DND-41 (cell line): ENCODE measurements at regions not wholly inside any gene's neighbourhood (a gene's known extent, or its start where the extent isn't known, plus 50 kb on each side); places are given as distances from the start of the nearest gene placed in this dataset.

Experiments used
- ATAC-seq: fragments of 200-7000 bp; cut with Tn5 transposase; 3 replicates; pipeline ENCODE4 v1.9.1; 2021; ENCODE audit warnings: low read depth; ENCODE audit not compliant: insufficient read depth
- DNase-seq: peaks from one replicate; pipeline ENCODE4 v3.0.0-alpha.2; 2020
- H2AFZ ChIP-seq: 2 replicates; pipeline ENCODE4 v1.6.0; 2012; ENCODE audit warnings: low read depth, low read length
- H3K27ac ChIP-seq: 2 replicates; pipeline ENCODE4 v1.5.1; 2012; ENCODE audit warnings: low read length, inconsistent platforms
- H3K27me3 ChIP-seq: fragments of 200-600 bp; sonication (generic); 2 replicates; pipeline ENCODE4 v1.6.0; 2012; ENCODE audit warnings: low read length, mild to moderate bottlenecking, inconsistent platforms; ENCODE audit not compliant: insufficient read depth, poor library complexity
- H3K36me3 ChIP-seq: 2 replicates; pipeline ENCODE4 v1.5.1; 2012; ENCODE audit warnings: low read length, inconsistent platforms; ENCODE audit not compliant: insufficient read depth
- H3K4me1 ChIP-seq: 2 replicates; pipeline ENCODE4 v1.5.1; 2012; ENCODE audit warnings: mild to moderate bottlenecking, low read length; ENCODE audit not compliant: insufficient read depth
- H3K4me2 ChIP-seq: 2 replicates; pipeline ENCODE4 v1.6.0; 2012; ENCODE audit warnings: mild to moderate bottlenecking, moderate library complexity, low read length, inconsistent platforms; ENCODE audit not compliant: insufficient read depth
- H3K4me3 ChIP-seq, 2 experiments: fragments of 200-600 bp in 1 of 2; shearing (Covaris generic) in 1 of 2; 2 replicates each; pipeline ENCODE4 v1.5.1; 2012 to 2016; ENCODE audit warnings: inconsistent platforms in 2 of 2, low read length in 2 of 2, mild to moderate bottlenecking in 2 of 2, low read depth in 1 of 2, moderate library complexity in 1 of 2
- H3K79me2 ChIP-seq: 2 replicates; pipeline ENCODE4 v1.6.0; 2012; ENCODE audit warnings: low read length, inconsistent platforms; ENCODE audit not compliant: insufficient read depth
- H3K9ac ChIP-seq: 2 replicates; pipeline ENCODE4 v1.6.0; 2012; ENCODE audit warnings: low read depth, mild to moderate bottlenecking, inconsistent platforms, low read length, moderate library complexity
- H3K9me3 ChIP-seq: 2 replicates; pipeline ENCODE4 v1.5.1; 2012; ENCODE audit warnings: low read length, moderate library complexity, mild to moderate bottlenecking, inconsistent platforms; ENCODE audit not compliant: insufficient read depth, severe bottlenecking
- H4K20me1 ChIP-seq: 2 replicates; pipeline ENCODE4 v1.6.0; 2012; ENCODE audit warnings: low read length; ENCODE audit not compliant: insufficient read depth
- CTCF ChIP-seq: IDR thresholded peaks from 2 replicates; pipeline ENCODE4 v1.5.1; 2012; ENCODE audit warnings: borderline replicate concordance, low read length, moderate library complexity, mild to moderate bottlenecking; ENCODE audit not compliant: poor library complexity, severe bottlenecking; ENCODE audit errors: extremely low read depth
- EZH2 ChIP-seq: IDR thresholded peaks from 3 replicates; pipeline ENCODE4 v1.6.1; 2012; ENCODE audit warnings: borderline replicate concordance, low read depth, mild to moderate bottlenecking, moderate library complexity, low read length, inconsistent platforms; ENCODE audit not compliant: severe bottlenecking

- H3K4me2 ChIP-seq: no peak overlapping the region
- no peak for TF ChIP-seq EZH2
- TF ChIP-seq CTCF: no peak
- no peaks in the 10 kb centered on the region for H3K79me2 ChIP-seq
- H3K27ac ChIP-seq: no peak overlapping the region
- H3K4me3 ChIP-seq: no peak overlapping the region
- DNase-seq (no peak), ATAC-seq (no peak)
- H3K9me3 ChIP-seq: no peaks in the 10 kb centered on the region
- no peaks in the 10 kb centered on the region for H3K4me1 ChIP-seq
- H4K20me1 ChIP-seq: no peaks in the 10 kb centered on the region
- H3K27me3 ChIP-seq: no peaks in the 10 kb centered on the region
- H3K9ac ChIP-seq: no peak overlapping the region
- H2AFZ ChIP-seq: no peak overlapping the region
- H3K36me3 ChIP-seq: no peaks in the 10 kb centered on the region
Observed at GRCh38 chr12:129973236-129973961, 69.6 kb upstream of the TMEM132D start.

DNA sequence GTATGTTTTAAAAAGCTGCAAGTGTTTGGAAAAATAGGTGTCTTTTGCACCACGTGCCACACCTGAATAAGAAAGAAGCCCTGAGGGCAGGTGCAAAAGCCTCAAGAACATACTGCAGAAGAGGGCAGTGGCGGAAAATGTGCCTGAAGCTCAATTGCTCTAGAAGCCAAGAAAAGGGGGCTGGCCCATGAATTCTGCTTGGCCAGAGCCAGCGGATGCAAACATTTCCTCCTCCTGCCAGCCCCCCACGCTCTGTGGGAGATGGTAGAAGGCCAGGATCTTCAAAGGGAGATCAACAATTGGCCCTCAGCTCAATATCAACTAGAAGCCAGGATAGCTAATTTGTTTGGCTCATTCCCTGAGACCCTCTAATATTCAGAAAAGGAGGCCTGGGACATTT, 80.3 kb upstream of the TMEM132D start:
- H2AFZ ChIP-seq: no peak overlapping the region
- H4K20me1 ChIP-seq: no peaks in the 10 kb centered on the region
- no peaks in the 10 kb centered on the region for H3K9me3 ChIP-seq
- no peak overlapping the region for H3K9ac ChIP-seq
- H3K79me2 ChIP-seq: no peaks in the 10 kb centered on the region
- TF ChIP-seq EZH2 (no peak), CTCF (no peak)
- H3K4me1 ChIP-seq: no peaks in the 10 kb centered on the region
- no peaks in the 10 kb centered on the region for H3K36me3 ChIP-seq
- H3K27ac ChIP-seq: no peak overlapping the region
- no peak overlapping the region for H3K4me2 ChIP-seq
- no peaks in the 10 kb centered on the region for H3K27me3 ChIP-seq
- ATAC-seq: no peak
- no peak overlapping the region for H3K4me3 ChIP-seq
- DNase-seq: no peak

DNA sequence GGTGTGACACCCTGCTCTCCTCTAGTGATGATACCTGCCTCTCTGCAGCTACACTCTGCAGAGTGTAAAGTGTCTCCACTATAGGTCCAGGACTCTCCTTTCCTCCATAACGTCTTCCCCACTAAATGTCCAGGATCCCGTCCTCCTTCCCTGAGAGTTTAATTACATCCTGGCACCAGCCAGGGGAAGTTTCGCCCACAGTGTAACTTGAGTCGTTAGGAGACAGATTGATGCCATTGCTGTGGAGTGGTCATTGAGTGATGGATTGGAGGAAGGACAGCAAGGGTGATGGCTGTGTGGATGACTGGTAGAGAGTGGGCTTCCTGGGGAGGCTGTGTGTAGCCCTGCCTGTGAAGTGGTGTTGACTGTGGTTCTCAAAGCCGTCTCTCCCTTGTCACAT, 84.0 kb upstream of the TMEM132D start:
- Histone ChIP-seq H3K27me3 (no peaks in the 10 kb centered on the region), H3K36me3 (no peaks in the 10 kb centered on the region), H3K9me3 (no peaks in the 10 kb centered on the region), H3K4me1 (no peaks in the 10 kb centered on the region), H4K20me1 (no peaks in the 10 kb centered on the region), H2AFZ (no peak overlapping the region), H3K79me2 (no peaks in the 10 kb centered on the region), H3K27ac (no peak overlapping the region), H3K4me3 (no peak overlapping the region), H3K4me2 (no peak overlapping the region), H3K9ac (no peak overlapping the region)
- TF ChIP-seq EZH2 (no peak), CTCF (no peak)
- ATAC-seq (no peak), DNase-seq (no peak)
